ENCODE measurements at regions not wholly inside any gene's neighbourhood (a gene's known extent, or its start where the extent isn't known, plus 50 kb on each side); places are given as distances from the start of the nearest gene placed in this dataset.

DNA sequence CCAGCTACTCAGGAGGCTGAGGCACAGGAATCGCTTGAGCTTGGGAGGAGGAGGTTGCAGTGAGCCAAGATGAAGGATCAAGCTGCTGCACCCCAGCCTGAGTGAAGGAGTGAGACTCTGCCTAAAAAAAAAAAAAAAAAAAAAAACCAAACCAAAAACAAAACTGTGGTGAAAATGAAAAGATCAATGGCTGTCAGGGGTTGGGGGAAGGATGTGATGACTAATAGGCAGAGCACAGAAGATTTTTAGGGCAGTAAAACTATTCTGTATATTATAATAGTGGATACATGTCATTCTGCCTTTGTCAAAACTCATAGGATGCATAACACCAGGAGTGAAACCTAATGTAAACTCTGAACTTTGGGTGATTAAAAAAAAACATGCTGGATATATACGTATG lies 69.9 kb upstream of the ELOVL6 start:
- TF ChIP-seq ZNF274 (IDR thresholded peaks at IDR 0.05; ENCODE audit: low read depth, low read length) (no peak), YY1 (IDR thresholded peaks at IDR 0.05; ENCODE audit: insufficient read depth, insufficient read length) (no peak), SUZ12 (IDR thresholded peaks at IDR 0.05; ENCODE audit: extremely low read depth, insufficient read depth, insufficient read length) (no peak)

Measured in NT2/D1 (cell line).